KOPT-K1 (cell line): ENCODE measurements at regions not wholly inside any gene's neighbourhood (a gene's known extent, or its start where the extent isn't known, plus 50 kb on each side); places are given as distances from the start of the nearest gene placed in this dataset.

ENCODE experiments used
- H3K27ac ChIP-seq: fragments of 200-600 bp; sonication (generic); 2 replicates; pipeline ENCODE4 v1.5.1; 2016; ENCODE audit warnings: antibody characterized with exemption, mild to moderate bottlenecking, low read depth, low read length; ENCODE audit not compliant: poor library complexity, severe bottlenecking
- H3K36me3 ChIP-seq: fragments of 200-600 bp; sonication (generic); 2 replicates; pipeline ENCODE4 v1.5.1; 2017; ENCODE audit warnings: antibody characterized with exemption, mild to moderate bottlenecking, low read length, moderate library complexity; ENCODE audit not compliant: insufficient read depth
- H3K9me3 ChIP-seq: fragments of 200-600 bp; sonication (generic); 2 replicates; pipeline ENCODE4 v1.5.1; 2017; ENCODE audit warnings: antibody characterized with exemption, low read length, mild to moderate bottlenecking; ENCODE audit not compliant: insufficient read depth, poor library complexity, severe bottlenecking

- Histone ChIP-seq H3K9me3 (no peaks in the 10 kb centered on the region), H3K36me3 (no peaks in the 10 kb centered on the region), H3K27ac (no peak overlapping the region)
Observed at GRCh38 chr11:104301776-104302175, 137.8 kb upstream of the PDGFD start.

DNA sequence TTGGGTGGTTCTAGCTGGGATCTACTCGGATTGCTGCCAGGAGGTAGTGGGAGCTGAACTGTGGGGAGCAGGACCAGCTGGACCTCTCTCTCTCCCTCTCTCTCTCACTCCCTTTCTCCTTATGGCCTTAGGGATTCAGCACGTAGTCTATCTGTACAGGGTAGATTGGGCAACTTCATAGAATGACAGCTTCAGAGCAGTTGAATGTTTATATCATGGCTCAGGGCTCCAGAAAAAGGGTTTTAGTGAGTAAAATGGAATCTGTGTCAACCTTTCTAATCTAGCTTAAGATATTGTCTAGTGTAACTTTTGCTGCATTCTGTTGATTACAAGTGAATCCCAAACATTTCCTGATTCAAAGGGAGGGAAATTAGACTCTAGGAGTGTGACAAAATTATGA, 127.7 kb upstream of the PDGFD start:
- H3K36me3 ChIP-seq = no peaks in the 10 kb centered on the region
- no peaks in the 10 kb centered on the region for H3K9me3 ChIP-seq
- no peak overlapping the region for H3K27ac ChIP-seq

DNA sequence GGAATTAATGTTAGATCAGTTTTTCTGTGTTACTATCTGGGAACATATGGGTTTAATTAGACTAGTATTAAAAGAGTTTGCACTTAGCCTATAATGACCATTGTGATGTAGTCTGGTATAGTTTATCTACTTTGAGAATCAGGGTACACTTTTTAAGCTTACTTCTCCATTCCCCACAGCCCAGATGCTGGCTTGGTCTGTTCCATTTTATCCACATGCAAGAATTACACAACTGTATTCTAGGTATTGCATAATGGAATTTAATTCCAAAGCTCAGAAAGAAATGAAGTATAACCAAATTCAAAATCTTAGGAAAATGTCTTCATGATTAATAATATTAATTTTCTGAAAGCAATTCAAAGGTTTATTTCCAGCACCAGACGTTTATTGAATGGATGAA, 122.2 kb upstream of the PDGFD start:
- Histone ChIP-seq H3K36me3 (no peaks in the 10 kb centered on the region), H3K9me3 (no peaks in the 10 kb centered on the region), H3K27ac (no peak overlapping the region)

- Histone ChIP-seq H3K9me3 (no peaks in the 10 kb centered on the region), H3K36me3 (no peaks in the 10 kb centered on the region), H3K27ac (no peak overlapping the region)
Observed at GRCh38 chr11:104279587-104279986, 115.6 kb upstream of the PDGFD start.

- Histone ChIP-seq H3K27ac (no peak overlapping the region), H3K36me3 (no peaks in the 10 kb centered on the region), H3K9me3 (no peaks in the 10 kb centered on the region)
Observed at GRCh38 chr11:104275992-104276391, 112.0 kb upstream of the PDGFD start.

- Histone ChIP-seq H3K36me3 (no peaks in the 10 kb centered on the region), H3K27ac (no peak overlapping the region), H3K9me3 (no peaks in the 10 kb centered on the region)
Observed at GRCh38 chr11:104260456-104260855, 96.5 kb upstream of the PDGFD start.

GRCh38 chr11:104259121-104259610, 95.2 kb upstream of the PDGFD start:
- Histone ChIP-seq H3K36me3 (no peaks in the 10 kb centered on the region), H3K27ac (no peak overlapping the region), H3K9me3 (no peaks in the 10 kb centered on the region)

DNA sequence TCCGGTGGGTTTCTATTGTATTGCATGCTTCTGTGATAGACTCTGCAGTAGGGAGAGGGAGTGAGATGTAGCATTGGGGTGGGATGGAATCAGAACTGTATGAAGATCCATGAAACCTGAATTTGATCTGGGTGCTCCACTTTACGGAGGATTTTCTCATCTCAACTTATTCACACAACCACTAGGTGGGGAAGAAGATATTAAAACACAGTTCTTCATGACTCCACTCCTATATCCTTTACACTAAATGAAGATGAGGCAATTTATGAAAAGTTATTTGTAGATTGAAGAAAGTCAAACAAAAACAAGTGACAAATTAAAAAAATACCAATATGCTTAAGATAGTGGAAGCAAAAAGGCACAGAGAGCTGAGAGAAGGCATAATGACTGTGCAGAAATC, 92.6 kb upstream of the PDGFD start:
- Histone ChIP-seq H3K9me3 (no peaks in the 10 kb centered on the region), H3K36me3 (no peaks in the 10 kb centered on the region), H3K27ac (no peak overlapping the region)

DNA sequence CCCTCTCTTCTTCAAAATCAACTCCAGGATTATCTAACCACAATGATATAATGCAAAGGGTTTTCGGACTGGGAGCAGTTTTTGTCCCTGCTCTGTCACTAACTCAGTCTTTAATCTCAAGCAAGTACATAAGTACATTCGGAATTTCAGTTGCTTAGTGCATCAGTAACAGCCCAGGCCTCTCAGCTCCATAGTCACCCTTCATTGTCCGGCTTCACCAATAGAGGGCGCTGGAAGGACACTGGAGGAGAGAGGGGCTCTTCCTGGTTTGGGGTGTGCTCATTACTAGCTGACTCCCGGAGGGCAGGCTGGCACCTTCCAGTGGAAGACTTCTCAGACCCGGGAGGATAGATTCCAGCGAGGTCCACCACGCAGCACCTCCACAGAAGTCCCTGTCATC, 90.4 kb upstream of the PDGFD start:
- Histone ChIP-seq H3K27ac (no peak overlapping the region), H3K36me3 (no peaks in the 10 kb centered on the region), H3K9me3 (no peaks in the 10 kb centered on the region)

DNA sequence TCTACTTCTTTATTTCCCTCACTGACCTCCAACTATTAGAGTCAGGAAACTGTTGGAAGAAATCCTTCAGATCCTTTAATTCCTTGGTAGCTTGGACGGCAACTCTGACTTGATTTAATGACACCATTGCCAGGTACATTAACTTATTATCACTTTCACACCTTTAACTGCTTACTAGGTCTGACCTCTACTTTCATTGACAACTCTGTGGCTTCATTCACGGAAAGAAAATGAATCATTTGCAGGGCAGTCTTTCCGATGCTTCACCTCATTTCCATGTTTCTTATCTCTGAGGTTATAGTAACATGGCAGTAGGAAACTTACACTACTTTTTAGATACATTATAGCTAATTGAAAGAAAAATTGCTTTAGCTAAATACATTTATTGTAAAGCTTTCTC, 82.6 kb upstream of the PDGFD start:
- no peaks in the 10 kb centered on the region for H3K36me3 ChIP-seq
- H3K9me3 ChIP-seq = no peaks in the 10 kb centered on the region
- H3K27ac ChIP-seq = no peak overlapping the region

- Histone ChIP-seq H3K9me3 (no peaks in the 10 kb centered on the region), H3K27ac (no peak overlapping the region), H3K36me3 (no peaks in the 10 kb centered on the region)
Observed at GRCh38 chr11:104238916-104239315, 75.0 kb upstream of the PDGFD start.

- Histone ChIP-seq H3K27ac (no peak overlapping the region), H3K9me3 (no peaks in the 10 kb centered on the region), H3K36me3 (no peaks in the 10 kb centered on the region)
Observed at GRCh38 chr11:104225047-104225446, 61.1 kb upstream of the PDGFD start.

- Histone ChIP-seq H3K9me3 (no peaks in the 10 kb centered on the region), H3K36me3 (no peaks in the 10 kb centered on the region), H3K27ac (no peak overlapping the region)
Observed at GRCh38 chr11:104222464-104222863, 58.5 kb upstream of the PDGFD start.

GRCh38 chr11:104221455-104221854, 57.5 kb upstream of the PDGFD start:
- H3K9me3 ChIP-seq = no peaks in the 10 kb centered on the region
- no peak overlapping the region for H3K27ac ChIP-seq
- no peaks in the 10 kb centered on the region for H3K36me3 ChIP-seq

GRCh38 chr11:104219096-104219495, 55.1 kb upstream of the PDGFD start:
- Histone ChIP-seq H3K9me3 (no peaks in the 10 kb centered on the region), H3K27ac (no peak overlapping the region), H3K36me3 (no peaks in the 10 kb centered on the region)

GRCh38 chr11:104214517-104214916, 50.6 kb upstream of the PDGFD start:
- no peaks in the 10 kb centered on the region for H3K36me3 ChIP-seq
- H3K9me3 ChIP-seq = no peaks in the 10 kb centered on the region
- H3K27ac ChIP-seq = no peak overlapping the region
